Ishikawa (cell line): ENCODE measurements at regions not wholly inside any gene's neighbourhood (a gene's known extent, or its start where the extent isn't known, plus 50 kb on each side); places are given as distances from the start of the nearest gene placed in this dataset.
A peak's percentile ranks its signal among the peaks of the same experiment; 100 is the strongest.

Source experiments
- CEBPB ChIP-seq: IDR thresholded peaks from 2 replicates; pipeline ENCODE4 v1.6.1; 2012
- CREB1 ChIP-seq: IDR thresholded peaks from 2 replicates; pipeline ENCODE4 v1.6.1; 2012; ENCODE audit warnings: low read depth
- EGR1 ChIP-seq: IDR thresholded peaks from 2 replicates; pipeline ENCODE4 v1.6.1; 2012
- EP300 ChIP-seq: IDR thresholded peaks from 2 replicates; pipeline ENCODE4 v1.6.1; 2012; ENCODE audit warnings: borderline replicate concordance
- FOXM1 ChIP-seq: IDR thresholded peaks from 2 replicates; pipeline ENCODE4 v1.6.1; 2012; ENCODE audit warnings: low read depth, borderline replicate concordance
- MAX ChIP-seq: IDR thresholded peaks from 2 replicates; pipeline ENCODE4 v1.6.1; 2012
- NFIC ChIP-seq: IDR thresholded peaks from 2 replicates; pipeline ENCODE4 v1.6.1; 2012
- RAD21 ChIP-seq: IDR thresholded peaks from 2 replicates; pipeline ENCODE4 v1.6.1; 2012; ENCODE audit warnings: low read depth
- REST ChIP-seq: IDR thresholded peaks from 2 replicates; pipeline ENCODE4 v1.6.1; 2012; ENCODE audit warnings: low read depth, mild to moderate bottlenecking
- TAF1 ChIP-seq: IDR thresholded peaks from 2 replicates; pipeline ENCODE4 v1.6.1; 2012; ENCODE audit warnings: low read depth, mild to moderate bottlenecking
- TCF12 ChIP-seq: IDR thresholded peaks from 2 replicates; pipeline ENCODE4 v1.6.1; 2012; ENCODE audit warnings: low read depth
- TEAD4 ChIP-seq: IDR thresholded peaks from 2 replicates; pipeline ENCODE4 v1.6.1; 2012
- USF1 ChIP-seq: IDR thresholded peaks from 2 replicates; pipeline ENCODE4 v1.6.1; 2012
- YY1 ChIP-seq: IDR thresholded peaks from 2 replicates; pipeline ENCODE4 v1.6.1; 2012; ENCODE audit warnings: low read depth
- ZBTB7A ChIP-seq: IDR thresholded peaks from 2 replicates; pipeline ENCODE4 v1.6.1; 2012; ENCODE audit warnings: low read depth

GRCh38 chr15:31197497-31198414, 96.2 kb upstream of the TRPM1 start:
- TF ChIP-seq FOXM1 (no peak), RAD21 (peak; percentile 69)

GRCh38 chr15:31200735-31201151, 99.2 kb upstream of the TRPM1 start:
- no peak for TF ChIP-seq ZBTB7A
- TF ChIP-seq RAD21: peak; percentile 63
- TF ChIP-seq NFIC: no peak
- TF ChIP-seq USF1: no peak
- TF ChIP-seq EP300: no peak
- no peak for TF ChIP-seq REST
- no peak for TF ChIP-seq TEAD4
- no peak for TF ChIP-seq CEBPB

GRCh38 chr15:31202953-31203352, 101.4 kb upstream of the TRPM1 start:
- TF ChIP-seq TEAD4: no peak
- TF ChIP-seq EP300: no peak
- no peak for TF ChIP-seq EGR1
- TF ChIP-seq MAX: no peak
- TF ChIP-seq REST: no peak
- TF ChIP-seq RAD21: no peak
- no peak for TF ChIP-seq ZBTB7A
- no peak for TF ChIP-seq CEBPB
- TF ChIP-seq TAF1: no peak
- TF ChIP-seq TCF12: no peak
- TF ChIP-seq YY1: no peak
- no peak for TF ChIP-seq CREB1
- no peak for TF ChIP-seq NFIC

GRCh38 chr15:31203999-31204398, 102.5 kb upstream of the TRPM1 start:
- no peak for TF ChIP-seq MAX

- peak; percentile 87 for TF ChIP-seq TCF12
- no peak for TF ChIP-seq YY1
- TF ChIP-seq USF1: peak; percentile 95
- TF ChIP-seq ZBTB7A: no peak
- no peak for TF ChIP-seq TEAD4
- no peak; the same call in 1 of the 2 replicates for TF ChIP-seq FOXM1
- TF ChIP-seq NFIC: peak; percentile 45
- no peak for TF ChIP-seq TAF1
- no peak for TF ChIP-seq EGR1
- no peak for TF ChIP-seq CEBPB
- TF ChIP-seq RAD21: peak; percentile 54; the same call in 1 of the 2 replicates
- no peak for TF ChIP-seq CREB1
- TF ChIP-seq REST: no peak
- TF ChIP-seq EP300: peak; percentile 64; the same call in 1 of the 2 replicates
- peak; percentile 79 for TF ChIP-seq MAX
These were observed 105.1 kb upstream of the TRPM1 start for GRCh38 chr15:31206386-31207181.
